Calu3 (cell line): ENCODE measurements at regions not wholly inside any gene's neighbourhood (a gene's known extent, or its start where the extent isn't known, plus 50 kb on each side); places are given as distances from the start of the nearest gene placed in this dataset.

Source experiments
- BruUV-seq: library from RNA; stranded (reverse); fragments of 400-500 nt; replicated peaks from 2 replicates; lab custom pipeline; 2021; lab: Mats Ljungman, UMichigan
- CTCF ChIA-PET: fragments of 300-600 bp; sonication (Branson Sonifier 250); formaldehyde crosslinking; loops from one replicate; lab custom pipeline; 2022; ENCODE audit warnings: antibody characterized with exemption; lab: Charles Lee
- DNase-seq: peaks from one replicate; pipeline ENCODE4 v3.0.0; 2022
- H3K27ac Mint-ChIP-seq: one replicate; pipeline ENCODE4 v1.8.0; 2022; ENCODE audit warnings: mixed read lengths; ENCODE audit not compliant: unreplicated experiment
- H3K27me3 Mint-ChIP-seq: one replicate; pipeline ENCODE4 v1.8.0; 2022; ENCODE audit warnings: mixed read lengths; ENCODE audit not compliant: unreplicated experiment
- H3K36me3 Mint-ChIP-seq: one replicate; pipeline ENCODE4 v1.8.0; 2022; ENCODE audit warnings: mild to moderate bottlenecking, moderate library complexity, mixed read lengths; ENCODE audit not compliant: insufficient read depth, unreplicated experiment
- H3K4me1 Mint-ChIP-seq: one replicate; pipeline ENCODE4 v1.8.0; 2022; ENCODE audit warnings: mild to moderate bottlenecking, low read depth, mixed read lengths; ENCODE audit not compliant: unreplicated experiment
- H3K4me3 Mint-ChIP-seq: one replicate; pipeline ENCODE4 v1.8.0; 2022; ENCODE audit warnings: mild to moderate bottlenecking, low read depth, moderate library complexity, mixed read lengths; ENCODE audit not compliant: unreplicated experiment
- H3K9me3 Mint-ChIP-seq: one replicate; pipeline ENCODE4 v1.8.0; 2022; ENCODE audit warnings: low read depth, mixed read lengths; ENCODE audit not compliant: unreplicated experiment
- CTCF ChIP-seq: fragments of 200-600 bp; IDR thresholded peaks from one replicate; pipeline ENCODE4 v1.8.0; 2022; ENCODE audit warnings: antibody characterized with exemption; ENCODE audit not compliant: unreplicated experiment
- intact Hi-C: fragments of 100-400 bp; cut with micrococcal nuclease; formaldehyde crosslinking; loops from one replicate; pipeline ENCODE4 v1.10.0; 2022; ENCODE audit not compliant: unreplicated experiment

- CTCF ChIA-PET = no interaction called here
- no peaks in the 10 kb centered on the region for H3K9me3 Mint-ChIP-seq
- BruUV-seq = no TSS peak
These were observed 188.4 kb upstream of the CACNA2D1 start for GRCh38 chr7:82631998-82632397.

GRCh38 chr7:82629583-82629982 lies 186.0 kb upstream of the CACNA2D1 start:
- peaks cover 6% of the 10 kb centered on the region for H3K27me3 Mint-ChIP-seq
- intact Hi-C loops = no loop called here
- H3K9me3 Mint-ChIP-seq = no peaks in the 10 kb centered on the region
- no peaks in the 10 kb centered on the region for H3K36me3 Mint-ChIP-seq
- TF ChIP-seq CTCF = no peak
- BruUV-seq = no TSS peak
- H3K27ac Mint-ChIP-seq = no peak overlapping the region
- no peaks in the 10 kb centered on the region for H3K4me1 Mint-ChIP-seq
- no peak overlapping the region for H3K4me3 Mint-ChIP-seq
- DNase-seq = no peak
- CTCF ChIA-PET = no interaction called here

More at GRCh38 chr7:82631998-82632397, 188.4 kb upstream of the CACNA2D1 start:
- no peaks in the 10 kb centered on the region for H3K36me3 Mint-ChIP-seq
- no peak overlapping the region for H3K4me3 Mint-ChIP-seq
- intact Hi-C loops = no loop called here
- H3K27me3 Mint-ChIP-seq = peaks cover 12% of the 10 kb centered on the region
- no peak overlapping the region for H3K27ac Mint-ChIP-seq
- no peaks in the 10 kb centered on the region for H3K4me1 Mint-ChIP-seq
- DNase-seq = no peak
- TF ChIP-seq CTCF = no peak

- H3K27me3 Mint-ChIP-seq = no peaks in the 10 kb centered on the region
- H3K36me3 Mint-ChIP-seq = no peaks in the 10 kb centered on the region
- TF ChIP-seq CTCF = no peak
- CTCF ChIA-PET = no interaction called here
- no peaks in the 10 kb centered on the region for H3K4me1 Mint-ChIP-seq
- no peak overlapping the region for H3K27ac Mint-ChIP-seq
- no TSS peak for BruUV-seq
- DNase-seq = no peak
- peaks cover 2% of the 10 kb centered on the region for H3K9me3 Mint-ChIP-seq
- intact Hi-C loops = loop anchor here (2.0 kb wide), 1 partner anchor 101 kb away; no protein-coding TSS in a partner anchor
- H3K4me3 Mint-ChIP-seq = no peak overlapping the region
These were observed 181.8 kb upstream of the CACNA2D1 start for GRCh38 chr7:82625377-82625776.

- intact Hi-C loops = loop anchor here (2.0 kb wide), 1 partner anchor 102 kb away; no protein-coding TSS in a partner anchor
- no peaks in the 10 kb centered on the region for H3K27me3 Mint-ChIP-seq
- CTCF ChIA-PET = interaction anchor here (0.8 kb wide), 1 partner anchor 9 kb away, joined by 3 read pairs; no protein-coding TSS in a partner anchor
These were observed 181.4 kb upstream of the CACNA2D1 start for GRCh38 chr7:82624965-82625364.

More at GRCh38 chr7:82624965-82625364, 181.4 kb upstream of the CACNA2D1 start:
- Mint-ChIP-seq H3K4me3 (no peak overlapping the region), H3K27ac (no peak overlapping the region), H3K36me3 (no peaks in the 10 kb centered on the region), H3K9me3 (peaks cover 2% of the 10 kb centered on the region), H3K4me1 (no peaks in the 10 kb centered on the region)
- BruUV-seq = no TSS peak
- TF ChIP-seq CTCF = no peak
- no peak for DNase-seq
